ENCODE measurements at regions not wholly inside any gene's neighbourhood (a gene's known extent, or its start where the extent isn't known, plus 50 kb on each side); places are given as distances from the start of the nearest gene placed in this dataset.

- in situ Hi-C loops (cut with HindIII; ENCODE audit: low sequenced_read_pairs) = no loop called here
- no peak for TF ChIP-seq CTCF (IDR thresholded peaks at IDR 0.05; ENCODE audit: low read depth, low read length)
- no peak overlapping the region for H3K4me3 ChIP-seq (ENCODE audit: low read depth, low read length)
- no peak for DNase-seq (ENCODE audit: low read depth, low spot score)
Observed at GRCh38 chr18:42426496-42427015, 471.5 kb downstream of the PIK3C3 start.

- in situ Hi-C loops (cut with HindIII; ENCODE audit: low sequenced_read_pairs) = no loop called here
- TF ChIP-seq CTCF (IDR thresholded peaks at IDR 0.05; ENCODE audit: low read depth, low read length) = no peak
- DNase-seq (ENCODE audit: low read depth, low spot score) = no peak
- H3K4me3 ChIP-seq (ENCODE audit: low read depth, low read length) = no peak overlapping the region
Observed at GRCh38 chr18:42429196-42429595, 474.2 kb downstream of the PIK3C3 start.

- no peak for TF ChIP-seq CTCF (IDR thresholded peaks at IDR 0.05; ENCODE audit: low read depth, low read length)
- in situ Hi-C loops (cut with HindIII; ENCODE audit: low sequenced_read_pairs) = no loop called here
- no peak overlapping the region for H3K4me3 ChIP-seq (ENCODE audit: low read depth, low read length)
- DNase-seq (ENCODE audit: low read depth, low spot score) = no peak
Observed at GRCh38 chr18:42436222-42436765, 481.3 kb downstream of the PIK3C3 start.

GRCh38 chr18:42437001-42437400, 482.0 kb downstream of the PIK3C3 start:
- no peak for DNase-seq (ENCODE audit: low read depth, low spot score)
- H3K4me3 ChIP-seq (ENCODE audit: low read depth, low read length) = no peak overlapping the region
- in situ Hi-C loops (cut with HindIII; ENCODE audit: low sequenced_read_pairs) = no loop called here
- TF ChIP-seq CTCF (IDR thresholded peaks at IDR 0.05; ENCODE audit: low read depth, low read length) = no peak

GRCh38 chr18:42437646-42438045, 482.6 kb downstream of the PIK3C3 start:
- in situ Hi-C loops (cut with HindIII; ENCODE audit: low sequenced_read_pairs) = no loop called here
- no peak for TF ChIP-seq CTCF (IDR thresholded peaks at IDR 0.05; ENCODE audit: low read depth, low read length)
- H3K4me3 ChIP-seq (ENCODE audit: low read depth, low read length) = no peak overlapping the region
- DNase-seq (ENCODE audit: low read depth, low spot score) = peak; percentile 57

- TF ChIP-seq CTCF (IDR thresholded peaks at IDR 0.05; ENCODE audit: low read depth, low read length) = no peak
- H3K4me3 ChIP-seq (ENCODE audit: low read depth, low read length) = no peak overlapping the region
- no peak for DNase-seq (ENCODE audit: low read depth, low spot score)
- in situ Hi-C loops (cut with HindIII; ENCODE audit: low sequenced_read_pairs) = no loop called here
Observed at GRCh38 chr18:42442656-42443055, 487.6 kb downstream of the PIK3C3 start.

All from astrocyte of the spinal cord (primary cell).